Gastroesophageal sphincter (tissue), 3 donors: ENCODE measurements at regions not wholly inside any gene's neighbourhood (a gene's known extent, or its start where the extent isn't known, plus 50 kb on each side); places are given as distances from the start of the nearest gene placed in this dataset.

Experiments used
- CTCF ChIP-seq, 4 experiments: fragments of 200-600 bp in 2 of 4; fragments of 450-650 bp in 2 of 4; sonication (generic) in 1 of 4; IDR thresholded peaks; one replicate each; pipeline ENCODE4 v1.5.1; 2017 to 2019; ENCODE audit warnings: antibody characterized with exemption in 4 of 4, mild to moderate bottlenecking in 2 of 4, moderate library complexity in 2 of 4
- EP300 ChIP-seq: sonication (generic); formaldehyde crosslinking; IDR thresholded peaks from one replicate; pipeline ENCODE4 v1.6.1; 2017; ENCODE audit warnings: antibody characterized with exemption, mild to moderate bottlenecking

DNA sequence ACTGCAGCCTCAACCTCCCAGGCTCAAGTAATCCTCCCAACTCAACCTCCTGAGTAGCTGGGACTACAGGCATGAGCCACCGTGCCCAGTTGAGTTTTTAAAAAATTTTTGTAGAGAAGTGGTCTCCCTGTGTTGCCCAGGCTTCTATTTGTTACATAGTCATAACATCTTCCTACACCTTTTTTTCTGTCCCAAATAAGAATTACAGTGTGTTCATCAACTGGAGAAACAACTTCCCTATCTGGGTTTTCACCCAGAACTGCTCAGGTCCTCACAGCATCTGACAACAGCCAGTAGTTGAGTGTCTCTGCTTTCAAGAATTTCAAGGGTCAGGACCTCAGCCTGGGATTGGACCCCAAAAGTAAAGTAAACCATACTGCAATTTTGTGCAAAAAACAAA lies 235.2 kb upstream of the AMIGO2 start:
- no peak for TF ChIP-seq CTCF (IDR thresholded peaks at IDR 0.05)
- TF ChIP-seq EP300: no peak
